ENCODE measurements at regions not wholly inside any gene's neighbourhood (a gene's known extent, or its start where the extent isn't known, plus 50 kb on each side); places are given as distances from the start of the nearest gene placed in this dataset.

DNA sequence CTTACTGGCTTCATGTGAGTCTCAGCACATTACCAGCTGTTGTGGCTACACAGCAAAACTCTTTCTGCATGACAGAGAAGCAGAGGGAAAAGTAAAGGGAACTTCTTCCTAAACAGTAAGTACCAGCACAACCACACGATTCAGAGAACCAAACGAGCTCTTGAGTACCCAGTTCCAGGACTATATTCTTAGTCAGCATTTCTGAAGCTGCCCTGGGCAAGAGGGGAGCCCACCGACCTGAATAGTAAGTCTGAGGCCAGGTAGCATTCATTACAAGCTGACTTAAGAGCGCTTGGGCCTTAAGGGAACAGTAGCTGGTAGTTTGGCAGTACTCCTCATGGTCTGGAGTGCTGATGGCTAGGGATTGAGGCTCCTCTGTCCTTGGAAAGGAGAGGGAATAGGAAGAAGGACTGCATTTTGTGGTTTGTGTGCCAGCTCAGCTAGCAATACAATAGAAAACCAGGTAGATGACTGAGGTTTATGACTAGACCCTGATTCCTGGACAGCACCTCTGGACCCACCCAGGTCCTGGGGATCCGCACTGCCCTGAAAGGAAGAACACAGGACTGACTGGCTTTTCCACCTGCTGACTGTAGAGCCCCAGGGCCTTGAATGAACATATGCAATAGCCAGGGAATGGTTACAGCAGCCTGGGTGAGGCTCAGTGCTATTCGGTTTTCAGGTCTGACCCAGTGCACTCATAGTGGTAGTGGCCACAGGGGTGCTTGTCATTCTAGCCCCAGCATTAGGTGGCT is 396.8 kb upstream of the PRMT6 start:
- no peaks in the 10 kb centered on the region for H3K4me1 ChIP-seq (ENCODE audit: control insufficient read depth, low read depth, low read length)
- no peaks in the 10 kb centered on the region for H3K9me3 ChIP-seq (ENCODE audit: control insufficient read depth, low read depth, low read length)
- H3K36me3 ChIP-seq (ENCODE audit: control insufficient read depth, low read depth, low read length) = no peaks in the 10 kb centered on the region
- no peak overlapping the region for H3K27ac ChIP-seq (ENCODE audit: low read length)
- H3K4me3 ChIP-seq (ENCODE audit: low read length) = no peak overlapping the region
- no peaks in the 10 kb centered on the region for H3K27me3 ChIP-seq (ENCODE audit: control insufficient read depth, insufficient read depth, low read length)
- no peak overlapping the region for H3K9ac ChIP-seq (ENCODE audit: low read length)

DNA sequence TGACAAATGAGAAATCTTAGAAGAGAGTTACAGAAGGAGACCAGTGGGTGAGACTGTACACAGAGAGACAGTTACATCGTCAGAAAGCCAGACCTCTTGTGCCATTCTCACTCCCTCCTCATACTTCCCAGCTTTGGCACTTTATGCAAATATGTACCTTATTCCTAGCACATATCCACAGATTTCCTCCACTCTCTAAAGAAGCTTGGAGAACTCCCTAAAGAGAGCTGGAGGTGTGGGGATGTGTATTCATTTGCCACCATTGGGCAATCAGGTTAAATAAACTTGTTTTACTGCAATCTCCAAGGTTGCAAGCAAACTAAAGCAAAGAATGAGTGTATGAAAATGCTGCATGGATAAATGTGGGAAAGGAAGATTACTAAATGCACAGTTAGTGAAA is 380.9 kb upstream of the PRMT6 start:
- Histone ChIP-seq H3K36me3 (ENCODE audit: control insufficient read depth, low read depth, low read length) (no peaks in the 10 kb centered on the region), H3K9me3 (ENCODE audit: control insufficient read depth, low read depth, low read length) (no peaks in the 10 kb centered on the region), H3K27me3 (ENCODE audit: control insufficient read depth, insufficient read depth, low read length) (no peaks in the 10 kb centered on the region), H3K4me3 (ENCODE audit: low read length) (no peak overlapping the region), H3K9ac (ENCODE audit: low read length) (no peak overlapping the region), H3K4me1 (ENCODE audit: control insufficient read depth, low read depth, low read length) (no peaks in the 10 kb centered on the region), H3K27ac (ENCODE audit: low read length) (no peak overlapping the region)

DNA sequence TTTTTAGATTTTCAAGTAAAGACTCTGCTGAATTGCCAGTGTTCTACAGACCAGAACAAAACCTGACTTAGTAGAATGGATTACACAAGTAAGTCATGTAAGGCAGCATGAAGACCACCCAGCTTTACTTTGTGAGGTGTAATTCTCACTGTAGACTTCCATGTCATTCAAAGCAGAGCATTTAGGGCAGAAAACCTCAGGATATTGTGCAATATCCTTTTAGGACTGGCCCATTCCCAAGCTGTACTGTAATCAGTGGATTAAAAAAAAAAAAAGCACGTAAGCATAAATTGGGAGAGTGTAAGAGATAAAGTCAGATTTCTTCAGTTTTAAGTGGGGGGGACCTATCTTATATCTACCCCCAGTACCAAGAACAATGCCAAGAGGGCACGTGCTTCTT is 380.5 kb upstream of the PRMT6 start:
- no peak overlapping the region for H3K9ac ChIP-seq (ENCODE audit: low read length)
- no peaks in the 10 kb centered on the region for H3K4me1 ChIP-seq (ENCODE audit: control insufficient read depth, low read depth, low read length)
- no peak overlapping the region for H3K4me3 ChIP-seq (ENCODE audit: low read length)
- no peaks in the 10 kb centered on the region for H3K27me3 ChIP-seq (ENCODE audit: control insufficient read depth, insufficient read depth, low read length)
- no peaks in the 10 kb centered on the region for H3K36me3 ChIP-seq (ENCODE audit: control insufficient read depth, low read depth, low read length)
- no peak overlapping the region for H3K27ac ChIP-seq (ENCODE audit: low read length)
- no peaks in the 10 kb centered on the region for H3K9me3 ChIP-seq (ENCODE audit: control insufficient read depth, low read depth, low read length)

DNA sequence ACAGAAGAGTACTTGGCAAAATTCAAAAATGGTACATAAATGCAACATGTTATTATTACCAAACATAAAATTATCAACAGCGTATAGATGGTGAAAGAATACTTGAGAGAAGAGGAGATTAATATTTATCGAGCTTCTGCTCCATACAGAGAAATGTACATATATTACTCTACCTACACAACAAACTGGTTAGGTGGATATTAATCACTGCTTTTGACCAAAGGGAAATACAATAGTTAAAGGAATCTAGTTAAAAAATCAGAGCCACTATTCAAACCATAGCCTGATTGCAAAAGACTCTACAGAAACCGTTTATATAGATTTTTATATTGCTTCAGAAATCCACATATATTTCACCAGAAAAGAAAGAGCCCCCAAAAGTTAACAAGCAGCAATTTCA is 379.3 kb upstream of the PRMT6 start:
- Histone ChIP-seq H3K36me3 (ENCODE audit: control insufficient read depth, low read depth, low read length) (no peaks in the 10 kb centered on the region), H3K9me3 (ENCODE audit: control insufficient read depth, low read depth, low read length) (no peaks in the 10 kb centered on the region), H3K27ac (ENCODE audit: low read length) (no peak overlapping the region), H3K9ac (ENCODE audit: low read length) (no peak overlapping the region), H3K4me1 (ENCODE audit: control insufficient read depth, low read depth, low read length) (no peaks in the 10 kb centered on the region), H3K27me3 (ENCODE audit: control insufficient read depth, insufficient read depth, low read length) (no peaks in the 10 kb centered on the region), H3K4me3 (ENCODE audit: low read length) (no peak overlapping the region)

DNA sequence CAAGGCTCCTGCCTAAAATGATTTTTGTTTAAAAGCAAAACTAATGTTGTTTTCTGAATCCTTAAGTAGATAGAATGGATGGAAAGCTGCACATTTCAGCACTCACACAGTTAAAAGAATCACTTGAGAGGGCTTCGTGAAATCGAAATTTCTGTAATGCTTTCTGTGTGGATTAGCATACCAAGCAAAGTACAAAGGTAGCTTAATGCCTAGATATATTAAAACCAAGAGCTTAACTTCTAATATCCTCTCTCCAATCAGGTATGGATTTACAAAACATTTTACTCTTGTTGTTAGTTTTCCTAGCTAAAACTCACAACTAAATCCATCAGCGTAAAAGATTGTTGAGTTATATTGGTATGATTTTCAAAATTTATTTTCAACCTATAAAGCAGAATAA is 378.8 kb upstream of the PRMT6 start:
- Histone ChIP-seq H3K36me3 (ENCODE audit: control insufficient read depth, low read depth, low read length) (no peaks in the 10 kb centered on the region), H3K4me1 (ENCODE audit: control insufficient read depth, low read depth, low read length) (peaks cover 5% of the 10 kb centered on the region), H3K27me3 (ENCODE audit: control insufficient read depth, insufficient read depth, low read length) (no peaks in the 10 kb centered on the region), H3K9me3 (ENCODE audit: control insufficient read depth, low read depth, low read length) (no peaks in the 10 kb centered on the region), H3K9ac (ENCODE audit: low read length) (no peak overlapping the region), H3K4me3 (ENCODE audit: low read length) (no peak overlapping the region), H3K27ac (ENCODE audit: low read length) (no peak overlapping the region)

DNA sequence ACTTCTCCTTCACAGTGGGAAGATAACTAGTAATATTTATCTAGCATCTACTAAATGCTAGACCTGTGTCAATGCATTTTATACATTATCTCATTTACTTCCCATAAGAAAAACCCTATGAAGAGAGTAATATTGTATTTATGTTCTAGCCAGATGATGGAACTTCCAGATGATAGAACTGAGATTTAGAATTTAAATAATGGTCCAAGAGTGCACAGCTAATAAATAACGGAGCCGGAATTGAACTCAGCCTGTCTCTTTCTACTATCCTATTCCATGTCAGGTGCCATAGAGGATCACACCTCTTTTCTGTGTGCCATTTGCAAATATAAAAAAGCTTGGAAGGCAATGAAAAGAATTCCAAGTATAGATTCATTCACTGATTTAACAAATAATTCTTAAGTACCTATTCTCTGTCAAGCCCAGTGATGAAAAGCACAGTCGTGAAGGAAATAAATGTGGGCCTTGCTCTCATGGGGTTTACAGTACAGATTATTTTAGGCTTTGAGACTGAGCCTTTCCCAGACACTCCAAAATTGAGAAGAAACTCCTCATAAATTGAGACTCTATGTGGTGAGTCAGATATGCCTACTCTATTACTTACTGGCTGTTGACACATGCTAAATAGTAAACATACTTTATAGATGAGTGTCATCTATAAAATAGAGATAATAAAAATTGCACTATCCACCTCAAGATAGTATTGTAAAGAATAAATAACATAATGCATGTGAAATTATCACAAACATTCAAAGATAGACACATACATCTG is 378.0 kb upstream of the PRMT6 start:
- peaks cover 5% of the 10 kb centered on the region for H3K4me1 ChIP-seq (ENCODE audit: control insufficient read depth, low read depth, low read length)
- H3K27me3 ChIP-seq (ENCODE audit: control insufficient read depth, insufficient read depth, low read length) = no peaks in the 10 kb centered on the region
- no peaks in the 10 kb centered on the region for H3K9me3 ChIP-seq (ENCODE audit: control insufficient read depth, low read depth, low read length)
- H3K36me3 ChIP-seq (ENCODE audit: control insufficient read depth, low read depth, low read length) = no peaks in the 10 kb centered on the region
- H3K4me3 ChIP-seq (ENCODE audit: low read length) = no peak overlapping the region
- no peak overlapping the region for H3K27ac ChIP-seq (ENCODE audit: low read length)
- H3K9ac ChIP-seq (ENCODE audit: low read length) = no peak overlapping the region

DNA sequence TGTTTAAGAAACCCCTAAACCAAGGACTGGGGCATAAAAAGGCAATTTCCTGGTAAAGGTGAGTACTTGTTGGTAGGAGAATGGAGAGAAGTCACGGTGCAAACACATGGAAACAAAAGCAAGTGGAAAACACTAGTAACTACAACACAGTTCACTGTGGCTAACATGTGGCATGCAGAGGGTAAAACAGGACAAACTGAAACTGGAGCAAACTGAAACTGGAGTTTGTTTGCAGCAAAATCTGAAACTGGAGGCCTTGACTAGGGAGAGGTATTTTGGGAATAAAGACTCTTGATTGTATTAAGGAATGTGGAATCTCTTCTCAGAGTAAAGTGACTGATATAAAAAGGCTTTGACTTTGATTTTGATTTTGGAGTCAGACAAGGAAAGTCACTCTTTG is 376.3 kb upstream of the PRMT6 start:
- Histone ChIP-seq H3K27ac (ENCODE audit: low read length) (no peak overlapping the region), H3K4me1 (ENCODE audit: control insufficient read depth, low read depth, low read length) (peaks cover 5% of the 10 kb centered on the region), H3K9me3 (ENCODE audit: control insufficient read depth, low read depth, low read length) (no peaks in the 10 kb centered on the region), H3K27me3 (ENCODE audit: control insufficient read depth, insufficient read depth, low read length) (no peaks in the 10 kb centered on the region), H3K9ac (ENCODE audit: low read length) (no peak overlapping the region), H3K36me3 (ENCODE audit: control insufficient read depth, low read depth, low read length) (no peaks in the 10 kb centered on the region), H3K4me3 (ENCODE audit: low read length) (no peak overlapping the region)

DNA sequence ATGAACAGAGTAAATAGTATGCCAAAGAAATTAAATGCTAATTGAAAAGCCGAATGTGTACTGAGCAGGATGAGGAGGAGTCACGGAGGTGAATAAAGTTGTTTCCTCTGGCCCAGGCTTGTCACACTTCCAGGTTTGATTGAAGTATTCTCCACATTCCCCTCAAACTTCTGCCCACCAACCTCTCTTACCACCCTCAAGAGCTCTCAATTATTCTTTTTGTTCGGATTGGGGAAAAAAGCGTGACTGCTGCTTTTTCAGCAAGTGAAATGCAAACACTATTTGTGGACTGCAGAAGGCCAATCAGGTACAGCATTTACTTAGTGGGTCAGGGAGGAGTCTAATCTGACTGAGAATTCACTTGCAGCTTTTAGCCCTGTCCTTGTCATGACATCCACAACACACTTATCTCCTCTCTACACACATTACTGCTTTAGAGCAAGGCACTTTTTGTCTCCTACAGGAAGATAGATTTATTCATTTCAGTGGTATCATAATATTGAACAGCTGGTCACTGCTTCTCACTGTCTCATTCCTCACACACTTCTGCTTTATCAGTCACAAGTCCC is 375.6 kb upstream of the PRMT6 start:
- no peak overlapping the region for H3K9ac ChIP-seq (ENCODE audit: low read length)
- H3K27me3 ChIP-seq (ENCODE audit: control insufficient read depth, insufficient read depth, low read length) = no peaks in the 10 kb centered on the region
- H3K9me3 ChIP-seq (ENCODE audit: control insufficient read depth, low read depth, low read length) = no peaks in the 10 kb centered on the region
- no peaks in the 10 kb centered on the region for H3K36me3 ChIP-seq (ENCODE audit: control insufficient read depth, low read depth, low read length)
- peaks cover 5% of the 10 kb centered on the region for H3K4me1 ChIP-seq (ENCODE audit: control insufficient read depth, low read depth, low read length)
- H3K27ac ChIP-seq (ENCODE audit: low read length) = no peak overlapping the region
- no peak overlapping the region for H3K4me3 ChIP-seq (ENCODE audit: low read length)

DNA sequence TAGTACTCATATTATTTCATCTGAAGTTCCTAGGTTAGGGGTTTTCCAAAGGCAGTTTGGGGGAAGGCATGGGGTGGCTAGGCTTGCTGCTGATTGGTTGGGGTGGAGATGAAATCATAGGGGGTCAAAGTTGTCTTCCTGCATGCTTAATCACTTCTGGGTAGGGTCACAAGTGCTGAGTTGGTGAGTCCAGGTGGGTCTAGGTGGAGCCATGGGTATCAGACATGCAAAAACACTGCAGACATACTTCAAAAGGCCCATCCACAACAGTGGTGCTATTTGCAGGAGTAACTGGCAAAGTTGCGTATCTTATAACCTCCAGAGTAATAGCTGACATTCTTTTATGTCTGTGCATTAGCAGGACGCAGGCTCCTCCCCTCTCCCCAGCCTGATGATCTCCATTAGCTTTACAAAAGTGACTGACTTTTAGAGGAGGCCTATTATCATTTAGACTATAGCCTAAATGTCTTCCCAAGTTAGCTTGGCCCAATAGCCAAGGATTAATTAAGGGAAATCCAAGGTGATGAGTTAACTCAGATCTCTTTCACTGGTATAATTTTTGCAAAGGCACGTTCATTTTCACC is 374.4 kb upstream of the PRMT6 start:
- Histone ChIP-seq H3K36me3 (ENCODE audit: control insufficient read depth, low read depth, low read length) (no peaks in the 10 kb centered on the region), H3K27me3 (ENCODE audit: control insufficient read depth, insufficient read depth, low read length) (no peaks in the 10 kb centered on the region), H3K9ac (ENCODE audit: low read length) (no peak overlapping the region), H3K9me3 (ENCODE audit: control insufficient read depth, low read depth, low read length) (no peaks in the 10 kb centered on the region), H3K27ac (ENCODE audit: low read length) (no peak overlapping the region), H3K4me3 (ENCODE audit: low read length) (no peak overlapping the region), H3K4me1 (ENCODE audit: control insufficient read depth, low read depth, low read length) (peaks cover 5% of the 10 kb centered on the region)

DNA sequence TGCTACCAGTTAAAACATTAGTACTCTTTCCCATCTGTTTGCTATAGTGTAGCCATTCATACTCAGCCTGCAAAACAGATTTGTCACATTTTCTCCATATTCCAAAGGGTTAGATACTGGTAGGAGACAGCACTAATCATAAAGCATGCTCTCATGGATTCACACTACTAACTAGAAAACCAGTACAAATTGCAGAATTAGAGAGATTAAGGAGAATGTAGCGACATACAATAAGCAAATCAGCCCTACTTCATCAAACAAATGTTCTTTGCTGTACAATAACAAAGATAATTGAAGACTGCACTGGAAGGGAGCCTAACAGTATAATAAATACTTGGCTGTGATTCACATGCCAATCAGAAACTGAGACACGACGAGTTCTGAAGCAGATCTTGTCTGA is 368.0 kb upstream of the PRMT6 start:
- Histone ChIP-seq H3K4me3 (ENCODE audit: low read length) (no peak overlapping the region), H3K27ac (ENCODE audit: low read length) (no peak overlapping the region), H3K36me3 (ENCODE audit: control insufficient read depth, low read depth, low read length) (no peaks in the 10 kb centered on the region), H3K27me3 (ENCODE audit: control insufficient read depth, insufficient read depth, low read length) (no peaks in the 10 kb centered on the region), H3K4me1 (ENCODE audit: control insufficient read depth, low read depth, low read length) (no peaks in the 10 kb centered on the region), H3K9me3 (ENCODE audit: control insufficient read depth, low read depth, low read length) (no peaks in the 10 kb centered on the region), H3K9ac (ENCODE audit: low read length) (no peak overlapping the region)

DNA sequence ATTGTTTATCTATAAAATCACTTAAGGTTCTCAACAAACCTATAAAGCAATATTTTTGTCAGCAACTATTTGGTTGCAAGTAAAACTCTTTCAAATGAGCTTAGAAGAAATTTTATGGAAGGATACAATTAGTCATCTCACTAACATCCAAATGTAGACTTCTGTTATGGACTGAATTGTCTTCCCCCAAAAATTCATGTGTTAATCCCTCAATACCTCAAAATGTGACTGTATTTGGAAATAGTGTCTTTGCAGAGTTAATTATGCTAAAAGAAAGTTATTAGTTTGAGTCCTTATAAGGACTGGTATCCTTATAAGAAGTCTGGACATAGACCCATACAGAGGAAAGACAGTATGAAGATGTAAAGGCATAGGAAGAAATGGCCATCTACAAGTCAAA is 357.8 kb upstream of the PRMT6 start:
- Histone ChIP-seq H3K9ac (ENCODE audit: low read length) (no peak overlapping the region), H3K27me3 (ENCODE audit: control insufficient read depth, insufficient read depth, low read length) (no peaks in the 10 kb centered on the region), H3K4me3 (ENCODE audit: low read length) (no peak overlapping the region), H3K36me3 (ENCODE audit: control insufficient read depth, low read depth, low read length) (no peaks in the 10 kb centered on the region), H3K27ac (ENCODE audit: low read length) (no peak overlapping the region), H3K9me3 (ENCODE audit: control insufficient read depth, low read depth, low read length) (no peaks in the 10 kb centered on the region), H3K4me1 (ENCODE audit: control insufficient read depth, low read depth, low read length) (no peaks in the 10 kb centered on the region)

All from iPS-18a (cell line).